ENCODE measurements at regions not wholly inside any gene's neighbourhood (a gene's known extent, or its start where the extent isn't known, plus 50 kb on each side); places are given as distances from the start of the nearest gene placed in this dataset.

DNA sequence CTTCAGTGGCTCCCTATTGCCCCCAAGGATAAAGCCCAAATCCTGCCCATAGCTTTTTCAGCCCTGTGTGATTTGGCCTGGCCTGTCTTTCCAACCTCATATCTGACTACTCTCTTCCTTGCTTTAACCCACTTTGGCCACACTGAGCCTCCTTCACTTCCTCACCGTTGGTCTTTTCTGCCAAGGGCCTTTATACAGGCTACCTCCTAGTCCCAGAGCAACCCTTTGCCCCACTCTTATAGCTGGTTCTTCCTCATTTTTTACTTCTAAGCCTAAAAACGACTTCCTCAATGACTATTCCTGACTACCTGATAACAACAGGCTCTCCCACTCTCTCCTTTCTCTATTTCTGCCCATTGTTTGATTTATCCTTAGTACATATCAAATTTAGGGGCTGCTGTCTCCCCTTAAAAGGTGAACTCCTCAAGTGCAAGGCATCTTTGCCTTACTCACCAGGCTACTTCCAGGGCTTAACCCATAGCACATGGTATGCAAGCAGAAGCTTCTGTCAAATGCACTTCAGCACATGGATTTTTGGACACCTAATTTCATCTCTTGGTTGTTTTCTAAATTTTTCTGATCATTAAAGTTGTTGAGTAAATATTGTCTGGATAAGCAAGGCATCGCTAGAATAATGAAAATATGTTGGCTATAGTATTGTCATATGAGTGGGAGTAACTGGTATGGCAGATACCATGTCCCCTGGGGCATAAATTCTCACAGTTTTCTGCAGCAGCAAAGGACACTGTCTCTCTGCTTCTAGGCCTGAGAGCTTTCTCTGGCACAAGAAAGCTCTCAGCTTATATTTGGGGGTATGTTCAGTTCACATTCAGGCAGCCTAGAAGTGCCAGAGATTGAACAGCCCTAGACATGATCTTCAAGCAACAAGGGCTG lies 201.5 kb upstream of the GPR26 start:
- no peaks in the 10 kb centered on the region for H3K27me3 ChIP-seq
- no peaks in the 10 kb centered on the region for H3K9me3 ChIP-seq
- DNase-seq (no peak), ATAC-seq (no peak), FAIRE-seq (no peak)
- no peaks in the 10 kb centered on the region for H3K4me1 ChIP-seq
- H3K4me3 ChIP-seq, result no peak overlapping the region
- H3K36me3 ChIP-seq, result no peaks in the 10 kb centered on the region
- 60 to 62% methylated on average over 3 of the region's 3 CpGs for WGBS, 2 donors
- TF ChIP-seq, protein P1, sequence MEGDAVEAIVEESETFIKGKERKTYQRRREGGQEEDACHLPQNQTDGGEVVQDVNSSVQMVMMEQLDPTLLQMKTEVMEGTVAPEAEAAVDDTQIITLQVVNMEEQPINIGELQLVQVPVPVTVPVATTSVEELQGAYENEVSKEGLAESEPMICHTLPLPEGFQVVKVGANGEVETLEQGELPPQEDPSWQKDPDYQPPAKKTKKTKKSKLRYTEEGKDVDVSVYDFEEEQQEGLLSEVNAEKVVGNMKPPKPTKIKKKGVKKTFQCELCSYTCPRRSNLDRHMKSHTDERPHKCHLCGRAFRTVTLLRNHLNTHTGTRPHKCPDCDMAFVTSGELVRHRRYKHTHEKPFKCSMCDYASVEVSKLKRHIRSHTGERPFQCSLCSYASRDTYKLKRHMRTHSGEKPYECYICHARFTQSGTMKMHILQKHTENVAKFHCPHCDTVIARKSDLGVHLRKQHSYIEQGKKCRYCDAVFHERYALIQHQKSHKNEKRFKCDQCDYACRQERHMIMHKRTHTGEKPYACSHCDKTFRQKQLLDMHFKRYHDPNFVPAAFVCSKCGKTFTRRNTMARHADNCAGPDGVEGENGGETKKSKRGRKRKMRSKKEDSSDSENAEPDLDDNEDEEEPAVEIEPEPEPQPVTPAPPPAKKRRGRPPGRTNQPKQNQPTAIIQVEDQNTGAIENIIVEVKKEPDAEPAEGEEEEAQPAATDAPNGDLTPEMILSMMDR (IDR thresholded peaks at IDR 0.05), result no peak
- intact Hi-C loops (cut with DNase I), result no loop called here
- H3K27ac ChIP-seq, result no peak overlapping the region

DNA sequence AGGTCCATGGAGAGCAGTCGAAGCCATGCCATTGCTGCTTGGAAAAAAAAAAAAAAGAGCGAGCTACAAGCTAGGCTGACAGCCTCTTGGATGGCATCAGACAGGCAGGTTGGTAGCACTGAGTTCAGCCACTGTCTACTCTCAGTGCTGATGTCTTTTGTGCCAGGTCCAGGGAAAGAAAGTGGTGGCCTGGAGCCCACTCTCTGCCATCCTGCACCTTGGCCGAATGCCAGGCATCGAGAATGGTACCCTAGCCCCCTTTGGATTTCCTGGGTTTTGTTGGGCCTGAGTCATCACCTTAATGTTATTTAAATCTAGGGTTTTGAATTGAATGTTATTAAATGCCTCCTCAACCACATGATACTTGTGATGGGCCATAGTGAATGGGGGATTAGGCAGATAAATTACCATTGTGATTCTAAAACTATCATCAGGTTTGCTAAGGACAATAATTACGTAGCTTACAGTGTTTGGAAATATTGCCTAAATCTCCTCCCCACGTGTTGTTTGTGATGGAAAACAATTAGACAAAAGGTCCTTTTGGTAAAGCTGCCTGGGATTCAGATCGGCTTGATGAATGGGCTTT lies 195.7 kb upstream of the GPR26 start:
- no peaks in the 10 kb centered on the region for H3K4me1 ChIP-seq
- no peak overlapping the region for H3K4me3 ChIP-seq
- no peaks in the 10 kb centered on the region for H3K36me3 ChIP-seq
- intact Hi-C loops (cut with DNase I), result no loop called here
- H3K27me3 ChIP-seq, result no peaks in the 10 kb centered on the region
- no peak overlapping the region for H3K27ac ChIP-seq
- FAIRE-seq, result no peak
- ATAC-seq, result no peak
- H3K9me3 ChIP-seq, result no peaks in the 10 kb centered on the region
- TF ChIP-seq, protein P1 (IDR thresholded peaks at IDR 0.05), result no peak
- 63% methylated on average over 7 of the region's 7 CpGs for WGBS, 2 donors
- DNase-seq, result no peak

DNA sequence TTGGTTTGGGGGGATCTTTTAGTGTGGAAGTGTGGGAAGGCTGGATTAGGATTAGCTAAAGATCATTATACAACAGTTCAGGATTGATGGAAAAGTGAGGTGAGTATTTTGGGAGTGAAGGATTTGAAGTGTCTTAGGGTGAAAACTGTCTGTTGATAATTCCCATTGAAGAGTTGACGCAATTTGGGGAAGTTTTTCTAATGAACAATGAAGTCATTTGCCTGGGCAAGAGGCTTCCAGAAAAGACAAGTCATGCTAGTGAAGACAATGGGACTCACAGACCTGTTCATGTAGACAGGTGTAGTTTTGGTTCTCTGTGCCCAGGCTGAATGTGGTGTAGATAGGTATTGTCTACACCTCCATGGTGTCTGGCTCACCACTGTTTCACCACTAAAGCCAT lies 194.3 kb upstream of the GPR26 start:
- TF ChIP-seq, protein P1 (IDR thresholded peaks at IDR 0.05), result no peak
- DNase-seq, result no peak
- Histone ChIP-seq H3K36me3 (no peaks in the 10 kb centered on the region), H3K9me3 (no peaks in the 10 kb centered on the region), H3K4me1 (no peaks in the 10 kb centered on the region), H3K4me3 (no peak overlapping the region), H3K27me3 (no peaks in the 10 kb centered on the region), H3K27ac (no peak overlapping the region)
- FAIRE-seq, result no peak
- no peak for ATAC-seq
- intact Hi-C loops (cut with DNase I), result no loop called here
- WGBS, 2 donors, result 90 to 100% methylated on average over 1 of the region's 1 CpG

DNA sequence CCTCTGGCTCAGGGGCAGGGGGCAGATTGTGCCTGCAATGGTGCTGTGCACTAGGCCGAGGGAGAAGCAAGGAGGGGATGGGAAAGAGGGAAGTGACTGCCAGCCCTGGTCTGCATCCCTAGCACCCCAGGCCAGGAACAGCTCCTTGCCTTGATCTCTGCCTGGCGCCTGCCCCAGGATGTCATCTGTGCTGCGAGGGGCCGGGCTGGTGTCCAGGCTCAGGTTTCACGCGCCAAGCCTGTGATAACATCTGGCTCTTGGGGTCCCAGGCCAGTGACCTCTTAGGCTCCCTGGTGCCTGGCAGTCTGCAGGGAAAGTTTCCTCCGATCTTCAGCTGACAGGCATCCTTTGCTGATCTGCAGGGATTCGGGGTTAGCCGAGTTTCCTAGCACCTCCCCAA lies 193.5 kb upstream of the GPR26 start:
- intact Hi-C loops (cut with DNase I), result no loop called here
- TF ChIP-seq, protein P1 (IDR thresholded peaks at IDR 0.05), result no peak
- H3K4me1 ChIP-seq, result no peaks in the 10 kb centered on the region
- no peak overlapping the region for H3K27ac ChIP-seq
- H3K4me3 ChIP-seq, result no peak overlapping the region
- 25 to 34% methylated on average over 9 of the region's 9 CpGs for WGBS, 2 donors
- no peak for FAIRE-seq
- no peaks in the 10 kb centered on the region for H3K27me3 ChIP-seq
- no peaks in the 10 kb centered on the region for H3K36me3 ChIP-seq
- H3K9me3 ChIP-seq, result no peaks in the 10 kb centered on the region
- no peak for DNase-seq
- no peak for ATAC-seq

DNA sequence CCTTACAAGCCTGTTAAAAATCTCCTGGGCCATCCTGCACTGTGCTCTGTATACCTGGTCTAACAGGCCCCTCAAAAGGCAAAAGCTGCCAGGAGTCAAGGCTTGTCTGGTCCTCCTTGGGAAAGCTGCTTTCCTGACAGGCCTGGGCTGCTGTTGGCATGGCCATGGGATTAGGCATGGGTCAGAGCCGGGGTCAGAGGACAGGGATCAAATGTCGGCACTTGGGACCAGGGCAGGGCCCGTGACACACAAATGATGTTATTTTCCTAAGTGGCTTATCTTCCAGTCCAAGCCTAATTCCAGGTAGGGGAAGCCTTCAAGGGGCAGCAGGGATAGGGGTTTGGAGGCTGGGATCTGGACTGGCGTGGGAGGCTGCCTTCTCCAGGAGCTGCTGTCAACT lies 191.5 kb upstream of the GPR26 start:
- H3K27ac ChIP-seq, result no peak overlapping the region
- H3K4me1 ChIP-seq, result no peaks in the 10 kb centered on the region
- H3K4me3 ChIP-seq, result no peak overlapping the region
- 84 to 89% methylated on average over 4 of the region's 4 CpGs for WGBS, 2 donors
- ATAC-seq (no peak), DNase-seq (no peak), FAIRE-seq (no peak)
- H3K27me3 ChIP-seq, result no peaks in the 10 kb centered on the region
- no peaks in the 10 kb centered on the region for H3K9me3 ChIP-seq
- TF ChIP-seq, protein P1 (IDR thresholded peaks at IDR 0.05), result no peak
- no peaks in the 10 kb centered on the region for H3K36me3 ChIP-seq
- intact Hi-C loops (cut with DNase I), result no loop called here

Measured in pancreas (tissue), 10 donors.